Activated naive CD4-positive, alpha-beta T cell treated with Interleukin-2 at 50 U/mL for 16 hours (primary cell): ENCODE measurements at regions not wholly inside any gene's neighbourhood (a gene's known extent, or its start where the extent isn't known, plus 50 kb on each side); places are given as distances from the start of the nearest gene placed in this dataset.
A peak's percentile ranks its signal among the peaks of the same experiment; 100 is the strongest.

Source experiments
- DNase-seq: peaks from one replicate; pipeline ENCODE4 v3.0.0-alpha.2; 2020

DNA sequence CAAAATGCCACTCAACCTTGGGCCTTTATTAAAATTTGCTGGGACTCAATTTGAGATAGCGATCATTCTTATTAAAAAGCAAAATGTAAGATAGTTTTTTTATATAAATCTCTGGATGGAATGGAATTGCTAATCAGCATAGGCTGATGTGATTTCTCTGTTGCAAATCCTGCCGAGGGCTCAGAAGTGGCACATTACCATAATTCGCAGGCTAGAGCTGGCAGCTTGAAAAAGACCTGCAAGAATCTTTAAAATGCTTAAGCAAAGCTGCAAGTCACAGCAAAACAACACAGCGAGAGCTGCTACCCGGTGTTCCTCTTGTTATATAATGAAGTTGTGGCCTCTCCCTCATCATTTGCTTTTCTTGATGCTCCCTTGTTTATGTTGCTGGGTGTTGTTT is 448.1 kb downstream of the GATA3 start:
- no peak for DNase-seq

DNA sequence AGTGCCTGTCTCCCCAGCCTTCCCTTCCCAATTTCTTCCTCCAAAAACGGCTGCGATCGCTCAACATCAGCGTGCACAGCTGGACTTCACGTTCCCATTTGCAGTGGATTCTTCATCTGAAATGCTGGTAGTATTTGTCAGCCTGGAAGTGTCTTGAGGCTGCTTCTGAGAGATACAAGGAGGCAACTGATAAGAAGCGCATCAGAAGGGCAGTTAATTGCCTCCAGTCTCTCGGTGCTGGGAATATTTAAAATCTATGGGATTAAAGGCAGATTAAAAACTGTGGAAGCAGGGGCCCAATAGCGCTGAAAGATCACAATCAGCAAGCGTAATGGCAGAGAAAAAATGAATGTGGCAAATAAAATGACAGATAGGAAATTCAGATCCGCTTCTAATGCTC is 450.0 kb downstream of the GATA3 start:
- no peak for DNase-seq

DNA sequence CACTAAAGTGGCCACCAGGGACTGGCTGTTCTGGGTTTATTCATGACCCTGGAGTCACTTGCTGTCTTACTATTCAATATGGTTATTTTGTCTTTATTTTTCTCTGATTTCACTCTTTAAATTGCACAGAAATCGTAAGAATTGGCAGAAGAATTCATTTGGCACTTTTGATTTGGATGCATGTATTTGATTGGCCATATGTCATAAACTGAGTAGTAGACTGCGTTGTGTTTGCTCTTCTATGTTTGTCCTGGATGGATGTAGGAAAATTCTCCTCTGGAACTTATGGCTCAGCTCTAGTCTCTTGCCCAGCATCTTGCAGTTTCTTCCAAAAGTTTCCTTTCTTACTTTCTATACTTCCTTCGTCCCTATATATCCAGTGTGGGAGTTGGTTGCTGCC is 452.7 kb downstream of the GATA3 start:
- DNase-seq = no peak

DNA sequence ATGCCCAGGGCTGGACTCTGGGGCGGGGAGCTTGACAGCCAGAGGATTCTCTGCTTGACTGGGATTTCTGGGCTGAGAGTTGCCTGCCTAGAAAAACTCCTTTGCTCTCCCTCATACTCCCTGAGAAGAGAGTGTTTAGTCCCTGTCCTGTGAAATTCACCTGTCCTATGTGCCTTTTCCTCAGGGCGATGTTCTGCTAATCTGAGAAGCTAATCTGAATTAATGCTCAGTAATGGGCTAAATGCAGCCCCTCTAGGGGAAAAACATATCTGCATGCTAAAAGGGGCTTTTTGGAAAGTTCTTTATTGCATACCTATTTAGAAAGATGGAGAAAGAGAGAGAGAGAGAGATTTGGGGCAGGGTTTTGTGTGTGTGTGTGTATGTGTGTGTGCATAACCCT is 454.4 kb downstream of the GATA3 start:
- DNase-seq = no peak

DNA sequence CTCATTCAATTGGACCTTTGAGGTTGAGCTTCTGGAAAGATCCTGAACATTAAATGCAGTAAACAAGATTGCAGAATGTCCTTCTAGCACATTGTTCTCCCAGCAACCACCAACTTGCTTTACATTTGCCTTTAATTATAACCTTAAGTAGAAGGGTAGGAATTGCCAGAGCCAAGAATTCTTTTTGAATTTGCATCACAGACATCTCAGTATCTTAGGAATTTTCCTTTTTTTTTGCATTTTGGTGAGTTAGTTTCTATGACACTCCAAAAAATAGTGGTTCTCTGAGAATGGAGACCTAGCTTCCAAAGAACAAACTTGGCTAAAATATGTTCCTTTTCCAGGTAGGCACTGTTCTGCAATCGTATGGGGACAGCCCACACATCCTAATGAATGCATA is 456.0 kb downstream of the GATA3 start:
- no peak for DNase-seq

DNA sequence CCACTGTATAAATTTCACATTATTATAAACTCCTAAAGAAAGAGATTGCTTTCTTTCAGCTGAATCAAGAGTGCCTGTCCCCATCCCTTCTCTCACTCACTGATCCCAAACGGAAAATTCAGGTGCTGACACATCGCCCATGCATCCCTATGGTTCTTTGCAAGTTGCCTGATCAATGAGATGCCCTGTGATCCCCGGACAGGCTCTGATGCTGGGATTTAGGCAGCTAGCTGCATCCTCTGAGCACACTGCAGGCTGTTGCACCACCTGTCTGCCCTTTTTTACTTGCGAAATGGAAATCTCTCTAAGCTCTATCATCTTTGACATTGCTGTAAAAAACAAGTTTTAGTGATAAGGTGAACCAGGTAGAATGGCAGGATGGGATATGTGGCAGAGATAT is 456.5 kb downstream of the GATA3 start:
- DNase-seq = no peak

DNA sequence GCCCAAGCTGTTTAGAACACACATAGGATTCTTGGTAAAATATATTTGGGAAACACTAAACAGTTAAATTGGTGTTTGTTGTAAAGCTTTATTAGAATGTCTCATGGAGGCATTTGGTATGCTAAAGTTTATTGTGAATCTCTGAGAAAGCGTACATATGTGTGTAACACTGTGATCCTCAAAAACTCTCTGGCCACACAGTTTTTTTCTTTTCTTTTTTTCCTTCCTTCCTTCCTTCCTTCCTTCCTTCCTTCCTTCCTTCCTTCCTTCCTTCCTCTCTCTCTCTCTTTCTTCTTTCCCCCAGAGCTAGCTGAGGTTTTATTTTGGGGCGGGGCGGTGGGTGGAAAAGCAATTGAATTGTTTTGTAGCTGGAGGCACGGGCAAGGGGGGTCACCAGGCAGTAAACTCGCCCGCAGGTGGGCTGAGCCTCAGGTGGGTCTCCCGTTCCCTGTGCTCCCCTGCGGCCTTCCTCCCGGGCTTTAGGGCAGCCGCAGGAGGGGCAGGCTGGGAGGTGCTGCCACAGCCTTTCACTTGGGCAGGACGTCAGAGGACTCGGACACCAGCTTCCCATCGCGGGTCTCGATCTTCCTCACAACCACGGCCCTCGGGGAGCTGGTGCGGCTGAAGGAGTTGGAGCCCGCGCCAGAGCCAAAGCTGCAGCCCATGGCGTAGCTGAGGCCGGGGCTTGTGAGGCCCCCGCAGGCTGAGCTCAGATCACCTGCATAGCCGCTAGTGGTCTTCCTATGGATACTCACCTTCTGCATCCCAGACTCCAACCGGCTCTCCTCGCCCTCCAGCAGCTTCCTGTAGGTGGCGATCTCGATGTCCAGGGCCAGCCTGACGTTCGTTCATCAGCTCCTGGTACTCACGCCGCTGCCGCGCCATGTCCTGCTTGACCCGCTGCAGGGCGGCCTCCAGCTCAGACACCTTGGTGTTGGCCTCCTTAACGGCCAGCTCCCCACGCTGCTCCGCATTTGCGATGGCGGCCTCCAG is 459.0 kb downstream of the GATA3 start:
- no peak for DNase-seq

DNA sequence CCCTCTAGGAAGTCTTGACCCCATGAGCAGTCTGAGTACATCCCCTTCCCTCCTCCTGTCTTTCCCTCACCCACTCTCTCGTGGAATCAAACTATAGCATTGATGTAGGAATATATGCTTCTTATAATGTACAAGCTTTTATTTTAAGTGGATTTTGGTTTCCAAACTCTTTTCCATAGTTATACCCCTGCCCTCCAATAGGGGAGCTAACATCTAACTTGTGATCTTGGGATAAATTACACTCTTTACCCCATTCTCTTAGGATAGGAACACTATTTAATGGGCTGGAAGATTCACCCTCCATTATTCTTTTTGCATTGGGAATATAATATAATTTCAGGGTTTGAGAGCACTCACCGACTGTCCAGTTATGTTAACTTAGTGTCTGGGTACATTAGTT is 465.9 kb downstream of the GATA3 start:
- DNase-seq = no peak

DNA sequence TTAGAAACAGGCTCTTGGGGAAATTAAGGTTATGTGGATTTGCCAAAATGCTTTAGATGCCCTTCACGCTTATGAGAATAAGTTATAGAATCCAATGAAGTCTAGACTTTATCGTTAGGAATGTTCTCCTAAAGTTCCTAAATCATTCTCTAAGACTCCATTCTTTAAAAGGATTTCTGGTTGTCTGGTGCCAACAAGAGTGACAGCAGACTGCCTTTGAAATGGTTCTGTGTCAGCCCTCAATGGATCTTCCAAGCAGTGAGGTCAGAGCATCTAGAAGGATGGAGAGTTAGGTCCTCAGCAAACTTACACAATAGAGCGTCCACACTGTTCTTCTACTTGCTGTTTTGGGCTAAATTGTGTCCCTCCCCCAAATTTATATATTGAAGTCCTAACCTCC is 473.3 kb downstream of the GATA3 start:
- no peak for DNase-seq

DNA sequence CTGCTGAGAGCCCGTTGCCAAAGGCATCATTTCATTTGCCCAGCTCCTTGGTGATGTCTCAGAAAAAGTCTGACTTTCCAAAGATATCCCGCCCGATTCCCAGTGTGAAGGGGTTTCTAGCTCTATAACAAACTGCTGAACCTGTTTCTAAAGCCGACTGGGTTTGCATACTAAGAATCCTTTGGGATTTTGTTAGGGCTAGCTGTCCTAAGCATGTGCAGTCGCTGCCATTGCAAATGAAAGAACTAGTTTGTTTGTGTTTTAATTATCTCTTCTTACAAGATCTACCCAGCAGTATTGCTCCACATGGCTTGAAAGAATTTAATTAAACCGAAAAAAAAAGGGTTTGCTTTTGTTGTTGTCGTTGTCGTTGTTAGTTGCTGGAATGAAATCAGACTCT is 476.6 kb downstream of the GATA3 start:
- no peak for DNase-seq

DNA sequence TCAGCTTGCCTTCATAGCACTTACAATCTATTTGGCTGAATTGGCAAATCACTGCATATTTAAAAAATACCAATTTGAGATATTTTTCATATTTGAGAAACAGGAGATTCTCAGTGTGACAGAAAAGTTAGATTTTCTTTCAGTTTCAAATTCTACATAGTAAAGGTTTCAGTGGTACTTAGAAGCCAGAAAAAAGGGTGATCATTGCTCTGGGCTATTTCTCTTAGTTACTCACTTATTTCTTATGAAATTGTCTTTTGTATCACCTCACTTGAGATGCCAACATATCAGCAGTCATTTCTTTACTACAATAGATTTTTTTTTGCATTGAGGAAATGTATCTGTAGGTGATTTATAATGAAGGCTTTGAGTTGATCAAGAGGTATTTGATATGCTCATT is 478.2 kb downstream of the GATA3 start:
- no peak for DNase-seq

DNA sequence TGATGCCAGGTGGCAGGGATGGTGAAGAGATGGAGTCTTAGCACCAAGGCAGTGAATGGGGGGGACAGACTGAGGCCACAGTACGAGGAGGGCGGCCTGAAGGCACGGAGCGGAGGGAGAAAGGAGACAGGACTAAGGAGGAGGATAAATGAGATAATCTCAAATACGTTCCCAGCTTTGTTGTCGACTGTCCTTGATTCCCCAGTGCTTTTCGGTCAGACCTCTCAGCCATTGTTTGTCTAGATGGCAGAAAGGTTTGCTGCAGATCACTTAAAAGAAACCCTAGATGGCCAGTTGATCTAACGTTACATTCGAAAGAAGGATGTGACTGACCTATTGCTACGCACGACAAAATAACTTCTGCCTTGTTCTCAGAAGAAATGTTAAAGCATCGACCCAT is 479.0 kb downstream of the GATA3 start:
- no peak for DNase-seq

DNA sequence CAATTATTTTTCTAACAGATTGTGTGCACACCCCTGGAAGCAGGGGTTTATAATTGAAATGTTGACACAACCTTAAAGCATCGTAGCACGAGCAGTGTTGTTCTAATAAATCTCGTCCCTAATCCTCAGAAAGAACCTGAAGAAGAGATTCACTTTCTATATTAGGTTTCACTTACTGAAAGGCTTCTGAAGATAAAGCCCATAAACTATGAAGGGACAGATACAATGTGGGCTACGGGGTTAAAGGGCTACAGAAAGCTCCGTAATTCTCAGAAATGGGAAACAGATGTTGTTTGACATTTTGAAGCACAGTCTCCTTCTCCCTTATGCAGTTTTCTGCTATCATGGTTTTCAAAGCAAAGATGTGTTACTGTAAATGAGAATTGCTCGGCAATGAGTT is 479.6 kb downstream of the GATA3 start:
- no peak for DNase-seq

DNA sequence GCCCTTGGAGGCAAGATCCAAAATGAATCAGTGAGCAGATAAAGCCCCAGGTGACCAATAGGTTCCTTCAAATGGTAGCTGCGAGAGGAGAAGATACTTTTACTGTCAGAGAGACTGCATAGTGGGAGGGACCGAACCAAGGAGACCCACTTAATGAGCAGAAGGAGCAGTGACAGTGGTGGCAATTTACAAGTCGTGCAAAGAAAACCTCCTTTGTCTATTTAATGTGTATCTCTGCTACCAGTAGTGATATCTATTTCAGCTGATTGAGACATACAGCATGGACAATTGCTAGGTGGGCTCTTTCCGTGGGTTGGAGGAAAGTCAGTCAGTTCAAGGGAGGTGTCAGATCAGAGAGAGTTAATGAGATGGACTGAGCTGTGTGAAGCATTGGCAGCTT is 480.4 kb downstream of the GATA3 start:
- DNase-seq = no peak

DNA sequence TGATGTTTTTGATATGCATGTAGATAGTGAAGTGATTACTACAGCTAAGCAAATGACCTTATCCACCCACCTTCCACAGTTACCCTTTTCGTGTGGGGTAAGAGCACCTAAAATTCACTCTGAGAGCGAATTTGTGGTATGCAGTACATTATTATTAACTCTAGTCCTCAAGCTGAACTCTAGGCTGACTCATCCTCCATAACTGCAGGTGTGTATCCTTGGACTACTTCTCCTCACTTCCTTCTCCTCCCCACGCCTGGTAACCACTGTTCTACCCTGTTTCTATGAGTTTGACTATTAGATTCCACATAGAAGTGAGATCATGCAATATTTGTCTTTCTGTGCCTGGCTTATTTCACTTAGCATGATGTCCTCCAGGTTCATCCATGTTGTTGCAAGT is 484.6 kb downstream of the GATA3 start:
- DNase-seq = no peak

DNA sequence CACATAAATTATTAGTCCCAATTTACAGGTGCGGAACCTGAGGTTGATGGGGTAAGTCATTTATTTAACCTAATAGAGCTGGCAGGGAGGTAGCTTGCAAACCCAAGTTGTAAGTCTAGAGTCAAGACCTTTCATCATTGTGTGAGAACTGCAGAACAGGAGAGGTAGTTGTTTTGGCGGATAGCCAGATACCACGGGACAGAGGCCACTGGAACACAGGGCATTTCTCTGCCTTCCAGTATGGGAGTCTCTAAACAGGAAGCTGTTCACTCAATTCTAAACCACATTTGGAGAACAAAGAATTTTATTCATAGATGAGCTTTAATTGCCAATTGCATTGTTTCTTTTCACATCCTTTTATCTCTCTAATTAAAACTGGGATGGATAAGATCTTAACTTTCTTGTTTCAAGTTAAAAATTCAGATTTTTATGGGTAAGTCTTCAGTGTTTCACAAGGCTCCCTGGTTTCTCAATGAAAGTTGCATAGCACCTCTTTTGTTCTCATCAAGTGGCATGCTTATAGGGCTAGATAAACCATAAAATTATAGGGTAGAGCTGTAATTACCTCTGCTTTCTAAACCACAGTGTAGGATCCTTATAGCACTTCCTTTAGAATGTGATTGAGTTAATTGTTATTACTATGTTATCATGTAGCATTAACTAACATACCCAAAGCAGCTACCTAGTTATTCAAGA is 489.0 kb downstream of the GATA3 start:
- no peak for DNase-seq

DNA sequence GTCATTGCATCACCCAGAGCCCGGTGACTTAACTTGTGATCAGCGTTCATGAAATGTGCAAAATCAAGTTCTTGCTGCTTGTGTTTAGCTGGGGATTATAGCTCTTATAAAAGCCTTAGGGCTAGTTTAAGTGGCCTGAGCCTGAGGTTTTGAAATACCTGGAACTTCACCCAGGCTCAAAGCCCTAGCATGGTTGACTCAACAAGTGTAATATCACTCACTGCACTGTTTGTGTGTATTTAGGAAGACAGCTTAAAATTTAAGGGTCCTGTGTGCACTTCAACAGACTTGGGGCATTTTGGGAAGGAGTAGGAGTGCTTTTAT is 489.5 kb downstream of the GATA3 start:
- DNase-seq = no peak

DNA sequence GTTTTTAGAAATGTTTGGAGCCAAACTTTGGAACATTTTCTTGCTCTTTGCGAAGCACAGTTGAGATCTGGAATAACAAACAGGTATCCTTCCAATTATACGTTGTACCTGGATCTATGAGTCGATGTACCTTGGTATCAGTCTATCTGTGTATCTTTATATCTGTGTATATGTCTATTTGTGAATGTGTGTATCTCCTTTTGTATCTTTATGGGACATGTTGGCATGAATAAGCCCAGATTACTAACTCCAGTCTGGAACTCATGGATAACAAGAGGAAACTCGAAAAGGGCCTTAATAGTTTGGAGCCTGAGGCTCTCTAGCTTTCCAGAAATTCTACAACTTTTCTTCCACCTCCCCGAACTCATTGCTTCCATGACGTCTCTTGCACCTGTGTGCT is 490.0 kb downstream of the GATA3 start:
- DNase-seq = no peak

DNA sequence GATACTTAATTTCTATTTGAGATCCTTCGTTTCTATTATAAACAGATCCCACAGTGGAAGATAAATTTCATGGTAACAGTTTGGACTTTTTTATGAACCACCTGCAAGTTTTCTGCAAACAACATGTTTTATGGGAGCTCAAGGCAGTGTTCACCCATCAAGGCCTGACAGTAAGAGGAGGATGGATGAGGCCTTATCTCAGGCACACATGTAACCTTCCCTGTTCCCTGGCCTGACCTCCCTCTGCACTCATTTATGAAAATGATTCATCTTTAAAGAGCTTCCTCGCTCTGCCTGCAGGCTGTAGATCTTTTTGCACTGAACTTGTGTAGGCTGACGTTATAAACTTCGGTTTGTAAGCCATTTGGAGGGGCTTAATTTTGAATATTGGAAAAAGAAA is 500.1 kb downstream of the GATA3 start:
- no peak for DNase-seq

DNA sequence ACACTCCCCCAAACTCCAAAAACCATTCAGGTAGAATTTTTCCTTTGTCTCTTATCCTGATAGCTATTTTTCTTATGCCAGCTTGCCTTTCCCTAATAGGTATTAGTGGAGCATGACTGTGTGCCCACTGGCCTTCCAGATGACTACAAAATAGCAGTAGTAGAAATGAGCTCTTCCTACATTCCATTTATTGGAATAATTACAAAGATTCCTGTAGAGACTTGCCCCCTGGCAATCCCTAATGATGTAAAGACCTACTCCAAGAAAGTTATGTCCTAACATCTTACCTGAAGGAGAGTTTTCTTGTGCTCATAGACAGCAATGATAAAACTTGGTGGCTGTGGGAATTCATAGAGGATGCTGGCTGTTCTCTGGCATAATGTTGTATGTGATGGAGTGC is 501.8 kb downstream of the GATA3 start:
- no peak for DNase-seq

DNA sequence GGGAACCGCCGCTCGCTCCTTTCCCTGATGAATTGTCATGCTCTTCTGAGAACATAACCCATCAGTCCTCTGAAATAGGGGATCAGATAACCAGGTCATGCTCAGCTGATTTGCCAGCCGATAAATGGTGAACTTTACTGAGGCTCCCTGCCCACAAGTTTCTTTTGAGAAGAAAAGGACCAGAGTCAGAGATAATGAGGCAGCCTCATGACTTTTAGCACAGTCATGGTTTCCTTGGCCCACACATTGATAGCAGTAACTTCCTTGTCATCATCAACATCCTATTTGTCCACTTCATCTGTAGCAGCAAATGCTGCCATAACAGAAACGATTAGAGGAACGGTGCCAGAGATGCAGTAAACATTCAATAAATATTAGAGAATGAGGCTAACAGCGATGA is 509.0 kb downstream of the GATA3 start:
- DNase-seq = peak; percentile 10

DNA sequence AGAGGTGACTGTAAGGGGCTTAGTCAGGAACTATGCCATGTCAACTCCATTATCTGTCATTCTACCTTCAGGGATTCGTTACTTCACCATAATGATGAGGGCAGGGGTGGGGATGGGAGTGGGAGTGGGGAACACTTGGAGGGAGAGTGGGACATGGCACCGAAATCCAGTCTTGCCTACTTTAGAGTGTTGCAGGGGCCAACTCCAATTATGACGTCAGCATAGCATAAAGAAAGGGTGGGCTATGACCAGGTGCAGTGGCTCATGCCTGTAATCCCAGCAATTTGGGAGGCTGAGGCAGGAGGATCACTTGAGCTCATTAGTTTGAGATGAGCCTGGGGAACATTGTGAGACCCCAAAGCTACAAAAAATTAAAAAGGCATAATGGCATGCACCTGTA is 512.2 kb downstream of the GATA3 start:
- DNase-seq = no peak

DNA sequence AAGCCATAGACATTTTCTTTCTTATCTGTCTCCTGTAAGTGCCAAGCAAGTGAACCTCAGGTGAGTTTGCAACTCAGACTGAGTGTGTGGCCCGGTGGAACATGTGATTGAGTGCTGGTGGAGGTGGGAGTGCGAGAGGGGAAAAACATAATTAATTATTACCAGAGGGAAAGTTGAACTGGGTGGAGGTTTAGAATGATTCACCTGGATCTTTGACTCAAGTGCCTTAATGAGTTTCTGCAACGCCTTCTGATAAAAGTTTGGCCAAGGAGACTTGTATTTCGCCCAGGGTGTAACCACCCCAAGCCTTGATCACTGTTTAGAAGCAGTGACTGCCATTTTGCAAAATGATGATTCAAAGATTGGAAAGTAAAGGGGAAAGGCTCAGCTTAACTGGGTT is 513.9 kb downstream of the GATA3 start:
- peak; percentile 10 for DNase-seq

DNA sequence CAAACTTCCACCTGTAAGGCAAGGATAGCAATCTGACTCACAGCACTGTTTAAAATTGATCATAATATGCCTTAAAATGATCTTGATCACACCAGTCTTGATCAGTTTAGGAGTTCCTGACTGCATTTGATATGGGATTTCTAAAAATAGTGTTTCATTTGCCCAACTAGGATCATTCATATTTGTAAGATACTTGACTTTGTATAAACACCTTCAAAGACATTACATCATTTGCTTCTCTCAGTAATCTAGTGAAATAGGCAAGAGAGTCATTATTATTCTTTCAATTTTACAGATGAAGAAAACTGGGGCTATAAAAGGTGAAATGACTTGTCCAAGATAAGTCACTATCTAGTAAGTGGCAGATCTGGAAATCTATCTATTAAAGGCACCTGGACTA is 521.1 kb downstream of the GATA3 start:
- no peak for DNase-seq

DNA sequence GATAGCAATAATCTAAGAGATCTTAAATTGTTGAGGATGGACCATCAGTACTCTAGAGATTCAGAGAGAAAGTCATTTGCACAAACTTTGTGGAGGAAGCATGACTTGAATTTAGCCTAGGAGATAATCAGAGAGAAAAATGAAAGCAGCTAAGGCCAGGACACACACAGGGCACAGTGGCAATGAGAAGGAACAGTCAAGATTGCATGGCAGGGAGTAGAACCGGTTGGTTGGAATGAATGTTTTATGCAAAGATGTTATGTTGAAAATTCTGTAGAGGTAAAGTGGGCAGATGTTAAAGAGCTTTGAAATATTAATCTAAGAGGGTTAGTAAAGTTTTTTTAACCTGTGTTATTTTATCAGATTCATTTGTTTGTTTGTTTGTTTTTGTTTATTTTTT is 521.8 kb downstream of the GATA3 start:
- no peak for DNase-seq
